Activated effector memory CD4-positive, alpha-beta T cell treated with anti-CD3 and anti-CD28 coated beads, Interleukin-2, amount 50 U/mL, for 16 hours (primary cell): ENCODE measurements at regions not wholly inside any gene's neighbourhood (a gene's known extent, or its start where the extent isn't known, plus 50 kb on each side); places are given as distances from the start of the nearest gene placed in this dataset.

Experiments
- DNase-seq: peaks from one replicate; pipeline ENCODE4 v3.0.0-alpha.2; 2020

DNA sequence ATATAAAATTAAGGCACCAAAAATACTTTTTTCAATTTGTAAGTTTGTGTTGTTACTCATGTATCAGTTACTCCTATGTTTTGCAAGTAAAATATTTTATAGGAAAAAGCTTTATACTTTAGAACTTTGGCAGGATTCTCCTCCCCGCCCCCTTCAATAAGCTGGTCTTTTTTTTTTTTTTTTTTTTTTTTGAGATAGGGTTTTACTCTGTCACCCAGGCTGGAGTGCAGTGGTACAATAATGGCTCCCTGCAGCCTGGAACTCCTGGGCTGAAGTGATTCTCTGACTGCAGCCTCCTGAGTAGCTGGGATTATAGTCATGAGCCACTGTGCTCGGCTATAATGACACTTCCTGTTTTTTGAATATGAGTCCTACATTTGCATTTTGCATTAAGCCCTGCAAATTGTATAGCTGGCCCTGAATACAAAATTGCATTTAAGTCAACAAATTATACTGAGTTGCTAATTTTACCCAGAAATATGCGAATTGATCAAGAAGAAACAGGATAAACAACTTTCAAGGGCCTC is 192.9 kb downstream of the PIK3R1 start:
- DNase-seq, result no peak

GRCh38 chr5:68409259-68409658 is 193.7 kb downstream of the PIK3R1 start:
- no peak for DNase-seq

DNA sequence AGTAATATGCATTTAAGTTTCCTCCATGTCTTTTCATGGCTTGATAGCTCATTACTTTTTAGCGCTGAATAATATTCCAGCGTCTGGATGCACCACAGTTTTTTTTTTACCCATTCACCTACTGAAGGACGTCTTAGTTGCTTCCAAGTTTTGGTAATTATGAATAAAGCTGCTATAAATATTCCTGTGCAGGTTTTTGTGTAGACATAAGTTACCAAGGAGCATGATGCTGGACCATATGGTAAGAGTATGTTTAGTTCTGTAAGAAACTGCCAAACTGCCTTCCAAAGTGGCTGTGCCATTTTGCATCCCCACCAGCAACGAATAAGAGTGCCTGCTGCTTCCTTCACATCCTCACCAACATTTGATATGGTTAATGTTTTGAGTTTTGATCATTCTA is 195.6 kb downstream of the PIK3R1 start:
- DNase-seq, result no peak

GRCh38 chr5:68415177-68416085 is 199.9 kb downstream of the PIK3R1 start:
- DNase-seq, result no peak

DNA sequence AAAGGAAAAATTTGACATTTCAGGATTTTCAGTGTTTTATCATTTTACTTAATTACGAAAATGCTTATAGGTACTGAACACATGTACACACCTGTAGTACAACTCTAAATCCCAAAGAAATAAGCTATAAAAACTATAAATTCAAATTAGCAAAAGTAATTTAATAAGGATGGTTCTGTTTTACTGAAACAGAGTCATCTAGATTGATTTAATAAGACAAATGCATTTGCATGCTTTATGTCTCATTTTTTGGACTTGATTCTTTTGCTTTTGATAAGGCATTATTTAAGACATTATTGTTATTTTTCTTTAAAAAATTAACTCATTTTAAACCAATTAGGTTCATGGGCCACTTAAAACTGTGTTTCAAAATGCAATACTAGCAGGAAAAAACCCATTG is 201.2 kb downstream of the PIK3R1 start:
- no peak for DNase-seq

- no peak for DNase-seq
Observed at GRCh38 chr5:68418201-68418600, 202.6 kb downstream of the PIK3R1 start.

DNA sequence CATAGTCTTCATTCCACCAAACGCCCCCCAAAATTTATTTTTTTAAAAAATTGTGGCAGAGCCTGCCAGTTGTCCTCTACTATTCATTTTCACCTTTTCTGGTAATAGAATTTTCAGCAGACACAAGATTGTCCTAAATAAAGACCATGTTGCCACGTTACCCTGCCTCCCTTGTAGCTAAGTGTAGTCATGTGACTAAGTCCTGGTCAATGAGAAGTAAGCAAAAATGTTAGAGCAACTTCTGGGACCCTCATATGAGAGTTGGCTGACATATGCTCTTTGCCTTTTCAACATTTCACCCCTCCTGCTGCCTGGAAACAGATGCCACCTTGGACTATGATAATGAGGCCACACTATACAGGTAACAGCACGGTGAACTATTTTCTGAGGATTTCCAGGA is 203.1 kb downstream of the PIK3R1 start:
- no peak for DNase-seq

- DNase-seq, result no peak
Observed at GRCh38 chr5:68419081-68419636, 203.6 kb downstream of the PIK3R1 start.

DNA sequence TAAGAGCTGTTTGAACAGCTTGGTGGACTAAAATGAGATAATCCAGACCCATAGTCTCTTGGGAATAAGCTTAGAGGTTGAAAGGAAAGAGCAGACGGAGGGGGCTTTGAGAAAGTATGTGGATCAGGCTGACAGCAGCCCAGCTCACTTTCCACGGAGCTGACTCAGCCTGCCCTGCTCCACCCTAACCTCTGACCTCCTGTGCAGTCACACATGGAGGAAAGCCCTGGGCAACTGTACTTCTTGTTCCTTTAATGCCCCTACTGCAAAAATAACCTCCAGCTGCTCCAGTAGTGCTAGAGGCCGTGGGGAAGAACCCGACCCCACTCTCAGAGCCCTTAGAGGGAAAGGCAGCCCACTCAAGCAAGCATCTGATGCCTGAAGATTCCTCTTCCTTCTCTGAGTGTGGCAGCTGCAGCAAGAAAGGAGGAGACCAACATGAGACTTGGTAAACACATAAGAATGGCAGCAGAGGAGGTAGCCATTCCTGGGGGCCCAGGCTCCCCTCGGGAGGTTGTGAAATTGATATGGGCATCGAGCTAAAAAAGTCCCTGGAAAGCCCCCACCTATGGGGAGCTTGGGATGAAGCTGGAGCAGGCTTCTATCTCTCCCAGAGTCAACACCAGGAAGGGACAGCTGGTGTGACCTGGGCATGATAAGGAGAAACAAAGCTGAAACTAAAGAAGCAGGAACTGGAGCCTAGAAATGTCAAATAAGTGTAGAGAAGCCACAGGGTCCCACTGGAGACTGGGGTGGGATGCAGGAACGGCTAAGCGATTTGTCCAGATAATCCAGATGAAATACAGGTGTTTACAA is 204.3 kb downstream of the PIK3R1 start:
- no peak for DNase-seq

DNA sequence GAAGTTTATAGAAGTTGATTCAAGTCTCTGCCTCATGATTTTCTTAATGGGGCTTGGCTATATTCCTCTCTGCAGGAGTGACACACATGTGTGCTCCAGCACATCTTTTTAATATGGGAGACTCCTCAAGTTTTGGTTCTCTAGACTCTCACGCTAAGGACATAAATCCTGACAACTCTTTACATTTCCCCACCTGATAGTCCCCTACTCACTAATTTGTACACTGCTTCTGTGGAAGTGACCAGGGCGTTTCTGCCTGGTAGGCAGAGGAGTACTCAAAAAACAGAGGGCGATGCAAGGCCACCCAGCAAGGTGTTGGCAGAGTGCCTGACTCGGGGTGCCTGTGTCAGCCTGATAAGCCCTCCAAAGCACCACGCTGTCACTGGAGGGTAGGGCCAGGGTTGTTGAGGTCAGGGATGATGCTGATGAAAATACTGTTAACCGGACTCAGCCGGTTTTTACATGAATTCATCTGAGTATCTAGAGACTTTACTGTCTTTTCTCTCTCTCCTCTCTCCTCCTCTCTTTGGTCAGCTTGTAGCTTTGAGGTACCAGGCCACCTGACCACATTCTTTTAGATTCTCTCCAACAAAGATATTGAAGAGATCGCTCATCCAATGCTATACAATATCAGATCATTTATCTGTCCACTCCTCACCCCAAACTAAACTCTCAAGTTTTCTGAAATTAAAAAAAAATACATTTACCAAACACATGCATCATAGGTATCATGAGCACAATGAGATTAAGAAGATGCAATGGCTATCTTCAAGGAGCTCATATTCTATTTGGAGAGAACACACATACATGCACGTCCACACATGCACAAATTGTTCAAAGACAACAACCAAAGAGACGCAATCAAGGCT is 205.2 kb downstream of the PIK3R1 start:
- DNase-seq, result no peak

DNA sequence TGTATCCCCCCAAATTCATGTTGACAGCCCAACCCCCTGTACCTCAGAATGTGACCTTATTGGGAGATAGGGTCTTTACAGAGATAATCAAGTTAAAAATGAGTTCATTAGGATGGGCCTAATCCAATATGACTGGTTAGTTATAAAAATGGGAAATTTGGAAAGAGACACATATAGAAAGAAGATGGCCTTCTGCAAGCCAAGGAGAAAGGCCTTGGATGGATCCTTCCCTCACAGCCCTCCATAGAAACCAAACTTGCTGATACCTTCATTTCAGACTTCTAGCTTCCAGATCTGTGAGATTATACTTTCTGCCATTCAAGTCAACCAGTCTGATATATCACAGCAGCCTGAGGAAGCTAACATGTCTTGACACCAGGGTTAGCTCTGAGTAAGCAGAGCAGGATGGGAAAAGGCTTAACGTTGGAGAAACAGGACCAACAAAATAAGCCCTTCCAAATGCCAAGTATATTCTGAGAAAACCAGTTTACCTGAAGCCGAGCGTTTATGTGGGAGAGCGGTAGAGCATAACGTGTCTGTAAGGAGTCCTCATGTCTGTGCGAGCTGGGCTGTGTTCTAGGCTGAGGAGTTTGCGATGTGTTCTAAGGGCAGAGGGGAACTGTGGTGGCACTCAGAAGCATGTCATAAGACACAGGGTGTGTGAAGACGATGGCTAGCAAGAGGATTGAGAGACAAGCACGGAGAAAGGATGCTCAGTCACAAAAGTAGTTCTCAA is 206.1 kb downstream of the PIK3R1 start:
- DNase-seq, result no peak

DNA sequence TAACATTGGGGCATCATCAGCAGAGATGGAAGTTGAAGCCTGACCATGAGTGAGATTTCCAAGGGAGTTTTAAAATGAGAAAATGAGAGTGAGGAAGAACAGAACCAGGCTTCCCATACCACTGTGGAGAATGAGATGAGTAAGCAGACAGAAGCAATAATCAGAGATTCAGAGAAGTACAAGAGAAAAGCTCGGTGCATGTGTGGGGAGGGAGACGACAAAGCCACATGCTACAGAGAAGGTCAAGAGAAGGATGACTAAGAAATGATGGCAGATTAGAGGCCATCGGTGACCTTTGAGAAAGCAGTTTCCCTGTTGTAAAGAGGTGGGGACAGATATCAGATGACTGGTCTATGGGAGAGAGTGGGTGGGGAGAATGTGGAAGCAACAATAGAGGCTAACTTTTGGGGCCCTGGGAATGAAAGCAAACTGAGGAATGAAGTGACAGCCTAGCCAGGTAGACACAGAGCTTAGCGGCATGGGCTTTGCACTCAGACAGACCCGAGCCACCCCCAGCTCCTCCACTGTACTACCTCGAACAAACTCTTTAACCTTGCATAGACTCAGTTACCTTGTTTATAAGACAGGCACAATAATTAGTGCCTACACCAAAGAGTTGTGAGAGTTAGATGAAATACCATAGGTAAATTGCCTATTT is 207.7 kb downstream of the PIK3R1 start:
- DNase-seq, result no peak

GRCh38 chr5:68424799-68425537 is 209.4 kb downstream of the PIK3R1 start:
- no peak for DNase-seq

GRCh38 chr5:68426586-68426985 is 211.0 kb downstream of the PIK3R1 start:
- no peak for DNase-seq

DNA sequence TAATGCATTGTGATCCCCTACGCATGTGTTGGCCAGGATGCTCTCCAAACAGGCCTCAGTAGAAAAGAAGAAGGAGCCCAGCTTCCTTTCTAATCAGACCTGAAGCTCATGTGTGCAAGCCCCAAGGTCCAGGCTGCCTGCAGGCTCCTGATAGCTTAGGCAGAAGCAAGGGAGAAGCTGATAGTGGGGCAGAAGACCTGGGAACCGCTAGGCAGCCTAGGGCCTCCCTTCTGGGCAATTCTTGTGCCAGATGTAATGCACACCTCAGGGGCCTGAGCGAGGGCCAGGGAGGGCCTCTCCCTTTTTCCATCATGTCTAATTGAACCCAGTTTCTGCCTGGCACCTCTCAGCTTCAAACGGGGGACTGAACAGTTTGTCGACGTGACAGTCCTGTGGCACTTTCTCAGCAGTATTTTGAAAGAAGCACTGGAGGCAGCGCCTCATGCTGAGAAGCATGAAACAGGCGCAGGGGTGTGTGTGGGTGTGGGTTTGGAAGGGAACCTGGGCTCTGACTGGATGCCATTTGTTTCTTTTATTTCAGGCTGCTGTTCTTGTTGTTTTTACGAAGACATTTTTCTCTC is 212.8 kb downstream of the PIK3R1 start:
- no peak for DNase-seq

DNA sequence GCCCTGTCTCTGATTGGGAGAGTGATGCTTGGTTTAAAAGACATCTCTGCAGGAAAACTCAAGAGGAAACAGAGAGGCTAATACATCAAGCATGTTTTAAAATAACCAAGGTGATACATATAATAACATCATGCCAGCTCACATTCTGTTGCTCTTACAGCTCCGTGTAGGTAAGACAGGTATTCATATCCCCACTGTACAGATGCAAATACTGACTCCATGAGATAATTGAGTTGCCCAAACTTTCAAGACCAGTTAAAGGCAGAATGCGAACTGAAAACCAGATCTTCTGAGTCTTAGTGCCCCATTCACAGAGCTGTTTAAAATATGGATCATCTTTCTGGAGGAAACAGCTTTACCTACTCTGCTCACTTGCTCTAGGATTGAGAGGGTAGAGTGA is 214.0 kb downstream of the PIK3R1 start:
- DNase-seq, result no peak

DNA sequence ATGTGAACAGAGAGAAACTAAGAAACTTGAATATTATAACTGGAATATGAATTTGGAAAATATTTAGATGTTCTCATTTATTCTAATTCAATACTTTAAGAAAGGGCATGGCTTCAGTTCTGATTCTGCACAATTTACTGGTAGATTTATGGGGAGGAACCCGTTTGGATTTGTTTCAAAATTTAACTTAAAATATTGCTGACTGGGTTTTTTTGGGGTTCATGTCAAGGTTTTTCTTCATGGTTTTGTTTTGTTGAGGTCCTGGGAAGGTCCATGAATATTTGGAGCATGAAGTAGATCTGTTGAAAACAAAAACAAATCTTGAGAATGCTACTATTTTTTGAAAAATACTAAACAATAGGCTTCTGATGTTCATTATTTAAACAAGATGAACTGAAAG is 214.7 kb downstream of the PIK3R1 start:
- no peak for DNase-seq

DNA sequence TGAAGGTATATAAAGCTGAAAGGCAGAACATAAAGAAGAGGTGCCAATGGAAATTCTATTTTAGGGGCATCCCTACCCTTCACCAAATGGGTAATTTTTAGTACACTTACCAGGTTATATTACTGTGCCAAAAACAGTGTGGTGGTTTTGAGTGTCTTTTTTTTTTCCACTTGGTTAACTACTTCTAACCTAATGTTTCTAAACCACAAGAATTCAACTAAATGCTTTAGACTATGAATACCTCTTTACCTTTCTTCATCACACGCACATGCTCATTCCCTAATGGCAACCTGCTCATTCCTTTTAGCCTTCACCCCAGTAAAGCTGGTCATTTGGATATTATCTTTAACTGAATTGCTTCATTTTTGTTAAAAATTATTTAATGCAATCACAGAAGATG is 215.6 kb downstream of the PIK3R1 start:
- no peak for DNase-seq

GRCh38 chr5:68431601-68432337 is 216.2 kb downstream of the PIK3R1 start:
- no peak for DNase-seq
